HG02852 (cell line): ENCODE measurements at regions not wholly inside any gene's neighbourhood (a gene's known extent, or its start where the extent isn't known, plus 50 kb on each side); places are given as distances from the start of the nearest gene placed in this dataset.
A peak's percentile ranks its signal among the peaks of the same experiment; 100 is the strongest.
"Not testable (repeated sequence)": the region's sequence is repeated elsewhere in the genome, so short reads cannot be mapped to it uniquely, and the experiment has no call there.

Source experiments
- ATAC-seq: cut with Tn5 transposase; IDR thresholded peaks from one replicate; pipeline ENCODE4 v1.9.1; 2021; ENCODE audit warnings: mild to moderate bottlenecking, moderate library complexity; ENCODE audit not compliant: unreplicated experiment

GRCh38 chr10:26952094-26952493 lies 91.3 kb upstream of the ABI1 start:
- no peak for ATAC-seq

- ATAC-seq = no peak
These were observed 90.9 kb upstream of the ABI1 start for GRCh38 chr10:26951650-26952049.

DNA sequence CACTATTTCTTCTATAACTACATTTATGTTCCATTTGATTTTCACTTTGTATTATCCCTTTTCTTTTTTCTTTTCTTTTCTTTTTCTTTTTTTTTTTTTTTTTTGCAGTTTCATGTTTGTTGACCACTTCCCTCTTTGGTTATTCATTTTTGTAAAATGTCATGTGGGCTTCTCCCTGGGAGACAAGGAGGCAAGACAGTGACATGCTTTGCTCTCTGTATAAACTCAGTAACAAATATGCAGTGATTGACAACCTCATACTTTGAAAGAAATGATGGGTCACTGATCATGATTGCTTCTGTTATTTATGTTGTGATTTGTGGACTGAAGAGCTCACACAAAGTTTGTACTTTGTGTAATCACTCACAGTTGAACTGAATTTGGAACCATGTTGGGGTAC lies 90.2 kb upstream of the ABI1 start:
- peak; percentile 48 for ATAC-seq

GRCh38 chr10:26946102-26946811 lies 85.5 kb upstream of the ABI1 start:
- no peak for ATAC-seq

DNA sequence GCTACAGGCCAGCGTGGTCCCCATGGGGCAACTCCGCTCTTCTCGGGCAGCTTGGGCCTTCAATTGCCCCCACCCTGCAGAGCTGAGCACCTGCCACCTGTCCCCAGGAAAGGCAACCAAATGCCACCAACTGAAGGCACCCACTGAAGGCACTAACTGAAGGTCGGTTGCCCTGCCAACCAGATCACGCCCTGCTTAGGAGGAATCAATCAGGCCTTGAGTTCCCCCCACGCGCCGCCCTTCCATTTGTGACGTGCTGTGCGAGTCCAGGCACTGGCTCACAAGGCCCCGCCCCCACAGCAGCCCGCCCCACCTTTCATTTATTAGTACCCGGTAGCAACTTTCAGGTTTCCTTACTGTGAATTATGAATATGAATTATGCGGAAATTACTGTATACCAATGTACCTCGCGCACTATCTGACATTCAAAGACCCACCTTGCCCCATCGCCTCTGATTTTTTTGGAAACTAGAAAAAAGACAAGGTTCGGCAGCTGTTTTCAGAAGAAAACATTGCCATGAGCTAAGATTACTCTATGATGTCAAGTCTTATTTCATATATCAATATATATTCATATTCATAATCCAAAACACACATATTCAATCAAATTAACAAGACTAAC lies 83.6 kb upstream of the ABI1 start:
- ATAC-seq = no peak

- no peak for ATAC-seq
These were observed 79.2 kb upstream of the ABI1 start for GRCh38 chr10:26939962-26940354.

DNA sequence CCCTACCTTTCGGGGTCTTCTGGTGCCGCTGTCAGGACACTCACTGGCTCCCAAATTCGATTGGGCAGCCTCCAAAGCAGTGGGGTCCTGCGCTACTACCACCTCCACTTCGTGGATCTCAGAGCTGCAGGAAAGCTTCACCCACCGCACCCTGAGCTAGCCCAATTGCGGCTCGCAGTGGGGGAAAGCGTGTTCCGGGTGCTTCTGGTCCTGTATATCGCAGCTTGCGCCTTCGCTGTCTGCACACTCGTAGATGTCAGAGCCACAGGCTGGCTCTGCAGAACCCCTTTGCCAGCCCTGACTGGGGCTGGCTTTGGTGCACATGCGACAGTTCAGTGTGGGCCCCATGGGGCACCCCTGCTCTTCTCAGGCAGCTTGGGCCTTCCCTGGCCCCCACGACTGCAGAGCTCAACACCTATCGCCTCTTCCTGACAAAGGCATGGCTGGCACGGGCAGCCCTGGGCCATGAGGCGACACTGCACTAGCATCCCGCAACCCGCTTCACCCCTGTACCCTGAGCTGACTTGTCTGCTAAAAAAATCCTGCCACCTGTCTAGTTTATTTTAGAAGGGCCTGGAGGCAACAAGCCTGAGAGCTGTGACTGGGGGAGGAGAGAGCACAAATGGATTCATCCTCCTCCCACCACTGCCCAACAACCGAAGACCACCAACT lies 78.7 kb upstream of the ABI1 start:
- ATAC-seq = no peak

GRCh38 chr10:26938578-26938977 lies 77.8 kb upstream of the ABI1 start:
- ATAC-seq = no peak

GRCh38 chr10:26937371-26937770 lies 76.6 kb upstream of the ABI1 start:
- no peak for ATAC-seq

GRCh38 chr10:26934190-26934589 lies 73.4 kb upstream of the ABI1 start:
- ATAC-seq = not testable (repeated sequence)

- no peak for ATAC-seq
These were observed 71.8 kb upstream of the ABI1 start for GRCh38 chr10:26932576-26932975.

DNA sequence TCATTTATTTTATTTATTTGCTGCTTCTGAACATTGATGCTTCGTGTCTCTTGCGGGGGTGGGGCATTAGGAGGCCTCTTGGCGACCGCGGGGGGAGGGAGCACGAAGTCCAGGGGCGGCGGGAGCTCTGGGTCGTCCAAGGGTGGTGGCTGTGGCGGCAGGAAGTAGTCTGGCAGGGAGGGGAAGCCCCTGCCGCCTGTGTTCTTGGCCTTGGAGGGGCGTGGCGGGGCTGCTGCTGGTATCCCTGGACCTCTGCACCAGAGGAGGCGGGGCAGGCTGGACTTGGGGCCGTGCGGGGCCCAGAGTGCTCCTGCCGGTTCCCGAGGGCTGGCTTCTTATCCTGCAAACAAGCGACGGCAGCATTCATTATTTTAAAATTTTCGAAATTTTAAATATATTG lies 70.5 kb upstream of the ABI1 start:
- ATAC-seq = peak; percentile 81

DNA sequence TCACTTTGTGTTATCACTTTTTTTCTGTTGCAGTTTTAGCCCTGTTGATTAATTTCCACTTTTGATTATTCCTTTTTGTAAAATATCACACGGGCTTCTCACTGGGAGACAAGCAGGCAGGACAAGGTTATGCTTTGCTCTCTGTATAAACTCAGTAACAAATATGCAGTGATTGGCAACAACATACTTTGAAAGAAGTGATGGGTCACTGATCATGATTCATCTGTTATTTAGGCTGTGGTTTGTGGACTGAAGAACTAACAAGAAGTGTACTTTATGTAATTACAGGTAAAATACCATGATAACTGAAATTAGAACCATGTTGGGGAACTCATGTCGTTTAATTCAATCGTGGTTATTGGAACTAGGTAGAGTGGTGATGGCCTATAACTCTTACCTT lies 62.1 kb upstream of the ABI1 start:
- not testable (repeated sequence) for ATAC-seq

DNA sequence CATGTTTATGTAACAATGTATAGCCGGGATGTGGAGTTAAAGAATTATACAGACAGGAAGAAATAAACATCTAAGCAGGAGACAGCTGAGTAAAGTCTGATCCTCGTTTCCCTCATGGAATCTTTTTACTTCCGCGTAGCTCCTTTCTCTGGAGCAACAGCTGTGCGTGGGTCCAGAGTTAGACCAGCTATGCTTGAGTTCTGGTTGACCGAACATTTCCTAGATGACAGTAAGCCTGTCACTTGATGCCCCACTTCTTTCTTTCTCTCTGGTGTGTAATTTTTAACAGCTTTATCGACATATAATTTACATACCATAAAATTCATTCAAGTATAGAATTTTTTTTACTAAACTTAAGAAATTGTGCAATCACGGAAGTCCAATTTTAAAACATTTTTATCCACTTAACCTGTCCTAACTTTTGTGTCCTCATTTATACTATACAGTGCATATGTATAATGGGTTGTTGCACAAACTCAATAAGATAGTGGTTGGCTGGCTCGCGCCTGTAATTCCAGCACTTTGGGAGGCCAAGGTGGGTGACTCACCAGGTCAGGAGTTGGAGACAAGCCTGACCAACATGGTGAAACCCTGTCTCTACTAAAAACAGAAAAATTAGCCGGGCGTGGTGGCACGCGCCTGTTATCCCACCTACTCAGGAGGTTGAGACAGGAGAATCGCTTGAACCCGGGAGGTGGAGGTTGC lies 58.5 kb upstream of the ABI1 start:
- ATAC-seq = not testable (repeated sequence)

DNA sequence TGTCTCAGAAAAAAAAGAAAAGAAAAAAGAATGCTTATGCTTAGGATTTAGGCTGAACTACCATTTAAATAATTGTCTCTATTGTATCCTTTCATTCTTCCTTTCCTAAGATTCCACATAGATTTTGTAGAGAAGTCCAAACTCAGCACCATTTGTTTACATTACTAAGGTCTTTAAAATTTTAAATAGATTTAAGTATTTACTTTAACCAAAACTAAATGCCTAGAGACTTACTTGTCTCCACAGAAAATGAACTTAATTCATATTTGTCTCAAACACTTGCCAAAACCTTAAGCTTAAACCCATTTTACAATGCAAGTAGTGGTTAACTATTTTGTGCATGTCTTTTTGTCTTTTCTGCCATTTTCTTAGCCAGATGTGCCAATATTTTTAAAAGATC lies 54.1 kb upstream of the ABI1 start:
- no peak for ATAC-seq

- peak; percentile 82 for ATAC-seq
These were observed 51.2 kb upstream of the ABI1 start for GRCh38 chr10:26911811-26912461.
